Mesenchymal stem cell (in vitro differentiated cells and primary cell): ENCODE measurements at regions not wholly inside any gene's neighbourhood (a gene's known extent, or its start where the extent isn't known, plus 50 kb on each side); places are given as distances from the start of the nearest gene placed in this dataset.

Source experiments
- DNase-seq: peaks from one replicate; pipeline ENCODE4 v3.0.0-alpha.2; 2013
- H2AFZ ChIP-seq: one replicate; pipeline ENCODE4 v1.6.1; 2013; ENCODE audit warnings: low read depth, mild to moderate bottlenecking, control low read depth, inconsistent platforms, low read length, moderate library complexity
- H2AK5ac ChIP-seq: 2 replicates; pipeline ENCODE4 v1.6.1; 2013; ENCODE audit warnings: low read length, moderate library complexity, mild to moderate bottlenecking, inconsistent platforms; ENCODE audit not compliant: severe bottlenecking
- H2BK120ac ChIP-seq: one replicate; pipeline ENCODE4 v1.6.1; 2013; ENCODE audit warnings: low read depth, mild to moderate bottlenecking, inconsistent platforms, low read length, moderate library complexity
- H2BK12ac ChIP-seq, 2 experiments: one replicate each; pipeline ENCODE4 v1.6.1; 2013; ENCODE audit warnings: inconsistent platforms in 2 of 2, low read length in 2 of 2, mild to moderate bottlenecking in 2 of 2, moderate library complexity in 2 of 2, control low read depth in 1 of 2
- H2BK15ac ChIP-seq: one replicate; pipeline ENCODE4 v1.6.1; 2013; ENCODE audit warnings: mild to moderate bottlenecking, low read depth, inconsistent platforms; ENCODE audit not compliant: poor library complexity, severe bottlenecking
- H2BK5ac ChIP-seq: 2 replicates; pipeline ENCODE4 v1.6.1; 2013; ENCODE audit warnings: low read depth, mild to moderate bottlenecking, low read length, control low read depth, inconsistent platforms; ENCODE audit not compliant: poor library complexity, severe bottlenecking
- H3K14ac ChIP-seq, 2 experiments: one replicate each; pipeline ENCODE4 v1.6.1; 2013; ENCODE audit warnings: inconsistent platforms in 2 of 2, low read length in 2 of 2, control low read depth in 1 of 2, mild to moderate bottlenecking in 1 of 2, moderate library complexity in 1 of 2
- H3K18ac ChIP-seq, 2 experiments: one replicate each; pipeline ENCODE4 v1.6.1; 2013; ENCODE audit warnings: inconsistent platforms in 2 of 2, low read length in 2 of 2, control low read depth in 1 of 2, low read depth in 1 of 2, mild to moderate bottlenecking in 1 of 2
- H3K23ac ChIP-seq, 2 experiments: one replicate each; pipeline ENCODE4 v1.6.1; 2013; ENCODE audit warnings: inconsistent platforms in 2 of 2, low read length in 2 of 2, mild to moderate bottlenecking in 2 of 2, moderate library complexity in 2 of 2, control low read depth in 1 of 2
- H3K27ac ChIP-seq: 2 replicates; pipeline ENCODE4 v1.5.1; 2013; ENCODE audit warnings: mild to moderate bottlenecking, moderate library complexity, low read length, control low read depth, inconsistent platforms; ENCODE audit not compliant: poor library complexity, severe bottlenecking
- H3K27me3 ChIP-seq, 2 experiments: 2 replicates each; pipeline versions ENCODE4 v1.6.1 to v1.7.0; 2013; ENCODE audit warnings: low read length in 2 of 2, mild to moderate bottlenecking in 2 of 2, moderate library complexity in 2 of 2, control low read depth in 1 of 2, inconsistent platforms in 1 of 2; ENCODE audit not compliant: control insufficient read depth in 1 of 2, insufficient read depth in 1 of 2
- H3K36me3 ChIP-seq, 2 experiments: 2 replicates each; pipeline versions ENCODE4 v1.6.1 to v1.7.0; 2013; ENCODE audit warnings: low read length in 2 of 2, control low read depth in 1 of 2, inconsistent platforms in 1 of 2, low read depth in 1 of 2, mild to moderate bottlenecking in 1 of 2; ENCODE audit not compliant: insufficient read depth in 2 of 2, control insufficient read depth in 1 of 2
- H3K4ac ChIP-seq, 2 experiments: one replicate each; pipeline ENCODE4 v1.6.1; 2013; ENCODE audit warnings: inconsistent platforms in 2 of 2, low read length in 2 of 2, mild to moderate bottlenecking in 2 of 2, moderate library complexity in 2 of 2, control low read depth in 1 of 2, low read depth in 1 of 2
- H3K4me1 ChIP-seq: 2 replicates; pipeline ENCODE4 v1.6.1; 2013; ENCODE audit warnings: low read depth, low read length, control low read depth; ENCODE audit not compliant: control insufficient read depth, insufficient read depth
- H3K4me2 ChIP-seq: 2 replicates; pipeline ENCODE4 v1.6.1; 2013; ENCODE audit warnings: low read length, mild to moderate bottlenecking, inconsistent platforms; ENCODE audit not compliant: poor library complexity, severe bottlenecking
- H3K4me3 ChIP-seq, 2 experiments: 2 replicates each; pipeline versions ENCODE4 v1.5.1 to v1.7.0; 2013; ENCODE audit warnings: low read length in 2 of 2, mild to moderate bottlenecking in 2 of 2, control low read depth in 1 of 2, low read depth in 1 of 2; ENCODE audit not compliant: insufficient read depth in 1 of 2
- H3K79me1 ChIP-seq: replicated peaks from 2 replicates; pipeline ENCODE4 v1.6.1; 2013; ENCODE audit warnings: mild to moderate bottlenecking, control low read depth, low read length, inconsistent platforms; ENCODE audit not compliant: poor library complexity, severe bottlenecking
- H3K9ac ChIP-seq: 2 replicates; pipeline ENCODE4 v1.7.0; 2013; ENCODE audit warnings: mild to moderate bottlenecking, low read length, moderate library complexity
- H3K9me3 ChIP-seq: 2 replicates; pipeline ENCODE4 v1.7.0; 2013; ENCODE audit warnings: mild to moderate bottlenecking, low read length; ENCODE audit not compliant: control insufficient read depth
- H4K8ac ChIP-seq: one replicate; pipeline ENCODE4 v1.6.1; 2013; ENCODE audit warnings: inconsistent platforms, mild to moderate bottlenecking, low read length, moderate library complexity
- H4K91ac ChIP-seq: one replicate; pipeline ENCODE4 v1.6.1; 2013; ENCODE audit warnings: mild to moderate bottlenecking, low read length, inconsistent platforms
- WGBS: methylation state at CpG from one replicate; pipeline ENCODE4 v1.1.7; 2013; ENCODE audit warnings: mixed read lengths; 5-methylcytosine and 5-hydroxymethylcytosine counted together

GRCh38 chr10:81820418-81820817 lies 54.6 kb upstream of the NRG3 start:
- Histone ChIP-seq H2AFZ (no peak overlapping the region), H3K4ac (no peak overlapping the region), H3K79me1 (no peaks in the 10 kb centered on the region), H3K9ac (no peak overlapping the region), H3K27me3 (no peaks in the 10 kb centered on the region), H3K9me3 (peaks cover 10% of the 10 kb centered on the region), H3K4me2 (no peak overlapping the region), H3K23ac (no peak overlapping the region), H2AK5ac (no peak overlapping the region), H2BK15ac (no peak overlapping the region), H3K4me3 (no peak overlapping the region), H2BK120ac (no peak overlapping the region), H4K91ac (no peak overlapping the region), H3K18ac (no peak overlapping the region), H3K27ac (no peak overlapping the region), H3K14ac (no peak overlapping the region), H2BK5ac (no peak overlapping the region), H4K8ac (no peak overlapping the region), H3K4me1 (no peaks in the 10 kb centered on the region), H3K36me3 (no peaks in the 10 kb centered on the region), H2BK12ac (no peak overlapping the region)
- DNase-seq: peak; percentile 16
- WGBS: 0% methylated on average over 1 of the region's 1 CpG
